HEK293T (cell line): ENCODE measurements at regions not wholly inside any gene's neighbourhood (a gene's known extent, or its start where the extent isn't known, plus 50 kb on each side); places are given as distances from the start of the nearest gene placed in this dataset.

Experiments
- CTCF ChIA-PET: fragments of 350-600 bp; formaldehyde crosslinking; extraction: SDS; loops from one replicate; lab custom pipeline; 2021; ENCODE audit warnings: antibody characterized with exemption, inconsistent platforms; lab: Yijun Ruan, JAX
- POLR2A ChIA-PET: fragments of 350-600 bp; formaldehyde crosslinking; extraction: SDS; loops from one replicate; lab custom pipeline; 2020; ENCODE audit warnings: antibody characterized with exemption, inconsistent platforms; lab: Yijun Ruan, JAX
- DNase-seq: peaks from one replicate; pipeline ENCODE4 v3.0.0; 2012; ENCODE audit warnings: mixed read lengths; ENCODE audit errors: extremely low spot score
- ARNT ChIP-seq: fragments of 450-650 bp; IDR thresholded peaks from 2 replicates; pipeline ENCODE4 v1.6.1; 2017; ENCODE audit warnings: mild to moderate bottlenecking
- BHLHE40 ChIP-seq: fragments of 450-650 bp; IDR thresholded peaks from 2 replicates; pipeline ENCODE4 v1.6.1; 2016; ENCODE audit warnings: mild to moderate bottlenecking, moderate library complexity, borderline replicate concordance
- CTBP1 ChIP-seq: fragments of 450-650 bp; IDR thresholded peaks from 2 replicates; pipeline ENCODE4 v1.6.1; 2016; ENCODE audit warnings: borderline replicate concordance
- ELF4 ChIP-seq: fragments of 450-650 bp; IDR thresholded peaks from 2 replicates; pipeline ENCODE4 v1.6.1; 2017; ENCODE audit warnings: antibody characterized with exemption
- FOXA1 ChIP-seq: fragments of 450-650 bp; IDR thresholded peaks from 2 replicates; pipeline ENCODE4 v1.6.1; 2016; ENCODE audit warnings: mild to moderate bottlenecking
- FOXK2 ChIP-seq: fragments of 450-650 bp; IDR thresholded peaks from 2 replicates; pipeline ENCODE4 v1.6.1; 2016; ENCODE audit warnings: mild to moderate bottlenecking
- FOXM1 ChIP-seq: fragments of 450-650 bp; IDR thresholded peaks from 2 replicates; pipeline ENCODE4 v1.6.1; 2017; ENCODE audit warnings: mild to moderate bottlenecking, borderline replicate concordance
- HDGF ChIP-seq: fragments of 450-650 bp; IDR thresholded peaks from 2 replicates; pipeline ENCODE4 v1.6.1; 2017; ENCODE audit warnings: antibody characterized with exemption, borderline replicate concordance
- L3MBTL2 ChIP-seq: fragments of 450-650 bp; conservative IDR thresholded peaks from 2 replicates; pipeline ENCODE4 v1.6.1; 2016; ENCODE audit warnings: mild to moderate bottlenecking
- LEF1 ChIP-seq: fragments of 450-650 bp; IDR thresholded peaks from 2 replicates; pipeline ENCODE4 v1.6.1; 2017; ENCODE audit warnings: mild to moderate bottlenecking, borderline replicate concordance
- NFRKB ChIP-seq: fragments of 450-650 bp; IDR thresholded peaks from 2 replicates; pipeline ENCODE4 v1.6.1; 2016; ENCODE audit warnings: mild to moderate bottlenecking, moderate library complexity
- PKNOX1 ChIP-seq: fragments of 450-650 bp; IDR thresholded peaks from 2 replicates; pipeline ENCODE4 v1.6.1; 2016
- SP1 ChIP-seq: fragments of 450-650 bp; IDR thresholded peaks from 2 replicates; pipeline ENCODE4 v1.6.1; 2017
- SUZ12 ChIP-seq: fragments of 450-650 bp; IDR thresholded peaks from 2 replicates; pipeline ENCODE4 v1.6.1; 2016; ENCODE audit warnings: mild to moderate bottlenecking
- TARDBP ChIP-seq: fragments of 450-650 bp; IDR thresholded peaks from 2 replicates; pipeline ENCODE4 v1.6.1; 2016
- ZNF384 ChIP-seq: fragments of 450-650 bp; IDR thresholded peaks from 2 replicates; pipeline ENCODE4 v1.6.1; 2016

- POLR2A ChIA-PET, result interaction anchor here (1.1 kb wide), 1 partner anchor 249 kb away, joined by 3 read pairs; the partner anchor contains the start of gene CITED2
- CTCF ChIA-PET, result no interaction called here
- no peak for DNase-seq
- TF ChIP-seq L3MBTL2 (no peak), CTBP1 (no peak), ZNF384 (no peak), HDGF (no peak), FOXM1 (no peak)
These were observed 248.9 kb upstream of the CITED2 start for GRCh38 chr6:139623372-139623771.

GRCh38 chr6:139613496-139613895, 239.0 kb upstream of the CITED2 start:
- POLR2A ChIA-PET, result no interaction called here
- CTCF ChIA-PET, result no interaction called here
- TF ChIP-seq FOXA1, result no peak
- TF ChIP-seq HDGF, result no peak
- no peak for TF ChIP-seq PKNOX1
- no peak for TF ChIP-seq TARDBP
- TF ChIP-seq BHLHE40, result no peak
- no peak for TF ChIP-seq ELF4
- no peak for TF ChIP-seq ARNT
- TF ChIP-seq FOXK2, result no peak
- TF ChIP-seq CTBP1, result no peak
- TF ChIP-seq NFRKB, result no peak
- no peak for TF ChIP-seq L3MBTL2
- TF ChIP-seq ZNF384, result no peak
- no peak for TF ChIP-seq LEF1
- no peak for TF ChIP-seq SP1
- no peak for TF ChIP-seq FOXM1
- no peak for TF ChIP-seq SUZ12
- no peak for DNase-seq

DNA sequence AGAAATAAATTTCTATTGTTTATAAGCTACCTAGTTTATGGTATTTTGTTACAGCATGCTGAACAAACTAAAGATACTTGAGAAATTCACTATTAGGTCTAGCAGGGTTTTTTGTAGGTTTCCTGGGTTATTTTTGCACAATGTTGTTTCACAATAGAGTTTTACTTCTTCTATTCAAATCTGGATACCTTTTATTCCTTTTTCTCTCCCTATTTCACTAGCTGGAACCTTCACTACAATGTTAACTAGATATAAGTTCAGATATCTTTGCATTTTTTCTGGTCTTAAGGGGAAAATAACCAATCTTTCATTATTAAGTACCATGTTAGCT, 237.7 kb upstream of the CITED2 start:
- TF ChIP-seq FOXA1 (no peak), FOXK2 (no peak), BHLHE40 (no peak), PKNOX1 (no peak), TARDBP (no peak), ZNF384 (no peak)
- CTCF ChIA-PET, result interaction anchor here (0.7 kb wide), 1 partner anchor 11 kb away, joined by 3 read pairs; no protein-coding TSS in a partner anchor
- DNase-seq, result no peak
- POLR2A ChIA-PET, result no interaction called here

DNA sequence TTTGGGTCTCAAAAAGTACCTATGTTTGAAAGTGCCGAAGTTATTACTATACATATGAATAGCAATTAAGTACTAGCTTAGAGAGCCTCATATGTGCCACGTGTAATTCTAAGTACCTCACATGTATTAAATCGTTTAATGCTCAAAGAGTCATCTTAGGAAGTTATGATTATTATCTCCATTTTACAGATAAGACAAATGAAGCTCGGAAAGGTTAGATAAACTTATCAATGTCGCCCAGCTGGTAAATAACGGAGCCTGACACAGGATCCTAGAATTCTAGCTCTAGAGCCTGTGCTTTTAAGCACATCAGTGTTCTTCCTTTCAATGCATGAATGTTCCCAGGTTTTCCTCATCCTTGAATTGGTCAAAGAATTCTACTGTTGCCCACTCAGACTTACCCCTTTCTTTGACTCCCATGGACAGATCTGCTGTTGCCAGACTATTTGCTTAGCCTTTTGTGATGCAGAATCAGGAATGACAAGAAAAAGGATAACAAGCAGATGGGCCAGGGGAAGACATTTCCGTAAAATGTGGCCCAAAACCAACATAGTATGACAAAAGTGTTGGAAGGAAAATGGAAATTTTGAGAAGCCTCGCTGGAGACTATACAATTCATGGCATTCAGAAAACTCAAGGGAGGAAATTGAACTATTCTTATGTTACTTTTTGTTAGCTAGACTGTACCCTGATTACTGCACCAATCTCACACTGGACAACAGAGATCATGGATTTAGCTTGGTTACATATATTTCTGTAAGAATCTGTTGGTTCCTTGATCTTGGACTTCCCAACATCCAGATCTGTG, 237.1 kb upstream of the CITED2 start:
- CTCF ChIA-PET, result interaction anchor here (0.7 kb wide), 1 partner anchor 10 kb away, joined by 3 read pairs; no protein-coding TSS in a partner anchor
- POLR2A ChIA-PET, result interaction anchor here (0.7 kb wide), 1 partner anchor 153 kb away, joined by 3 read pairs; no protein-coding TSS in a partner anchor
- no peak for DNase-seq
- no peak for TF ChIP-seq SUZ12
- no peak for TF ChIP-seq ARNT
- TF ChIP-seq ZNF384, result no peak
- no peak for TF ChIP-seq ELF4
- no peak for TF ChIP-seq TARDBP
- TF ChIP-seq FOXK2, result no peak
- no peak for TF ChIP-seq PKNOX1
- TF ChIP-seq FOXM1, result no peak
- no peak for TF ChIP-seq LEF1
- no peak for TF ChIP-seq FOXA1
- TF ChIP-seq BHLHE40, result no peak
- TF ChIP-seq CTBP1, result no peak
- no peak for TF ChIP-seq NFRKB
- no peak for TF ChIP-seq HDGF

- ChIA-PET POLR2A (no interaction called here), CTCF (no interaction called here)
- no peak for DNase-seq
These were observed 234.2 kb upstream of the CITED2 start for GRCh38 chr6:139608466-139609261.

GRCh38 chr6:139605350-139605749, 230.9 kb upstream of the CITED2 start:
- DNase-seq, result no peak
- POLR2A ChIA-PET, result no interaction called here
- CTCF ChIA-PET, result no interaction called here
- TF ChIP-seq PKNOX1, result no peak
- no peak for TF ChIP-seq L3MBTL2
- TF ChIP-seq LEF1, result no peak
- TF ChIP-seq SUZ12, result no peak
- TF ChIP-seq FOXM1, result no peak
- TF ChIP-seq CTBP1, result no peak
- TF ChIP-seq FOXA1, result no peak
- no peak for TF ChIP-seq BHLHE40
- no peak for TF ChIP-seq SP1
- no peak for TF ChIP-seq ZNF384
- TF ChIP-seq HDGF, result no peak
- no peak for TF ChIP-seq NFRKB
- no peak for TF ChIP-seq FOXK2
- TF ChIP-seq ARNT, result no peak
- TF ChIP-seq TARDBP, result no peak
- no peak for TF ChIP-seq ELF4

More at GRCh38 chr6:139608466-139609261, 234.2 kb upstream of the CITED2 start:
- TF ChIP-seq FOXM1, result no peak
